OCI-LY7 (cell line): ENCODE measurements at regions not wholly inside any gene's neighbourhood (a gene's known extent, or its start where the extent isn't known, plus 50 kb on each side); places are given as distances from the start of the nearest gene placed in this dataset.

Experiments
- BruUV-seq: library from RNA; stranded (reverse); fragments of 400-500 nt; replicated peaks from 2 replicates; lab custom pipeline; 2021; lab: Mats Ljungman, UMichigan
- CTCF ChIA-PET: fragments of 300-600 bp; sonication (Branson Sonifier 250); formaldehyde crosslinking; loops from one replicate; lab custom pipeline; 2022; ENCODE audit warnings: antibody characterized with exemption; ENCODE audit not compliant: unreplicated experiment; lab: Charles Lee
- POLR2A ChIA-PET: fragments of 300-600 bp; sonication (Branson Sonifier 250); formaldehyde crosslinking; loops from one replicate; lab custom pipeline; 2022; ENCODE audit warnings: antibody characterized with exemption; lab: Charles Lee
- DNase-seq: peaks from one replicate; pipeline ENCODE4 v3.0.0-alpha.2; 2015; ENCODE audit warnings: low spot score
- H2AFZ ChIP-seq: fragments of 200-600 bp; sonication (generic), shearing (Covaris generic); 2 replicates; pipeline ENCODE4 v1.6.1; 2014; ENCODE audit warnings: mild to moderate bottlenecking, antibody characterized with exemption, low read length, moderate library complexity
- H3K27ac ChIP-seq: fragments of 200-600 bp; sonication (generic); 2 replicates; pipeline ENCODE4 v1.5.1; 2014; ENCODE audit warnings: mixed run types, low read depth, mild to moderate bottlenecking, moderate library complexity, low read length, inconsistent platforms; ENCODE audit not compliant: poor library complexity, severe bottlenecking
- H3K36me3 ChIP-seq: fragments of 200-600 bp; sonication (generic); 2 replicates; pipeline ENCODE4 v1.6.1; 2014; ENCODE audit warnings: mild to moderate bottlenecking, antibody characterized with exemption, low read length, moderate library complexity, mixed read lengths; ENCODE audit not compliant: insufficient read depth
- H3K4me1 ChIP-seq: fragments of 200-600 bp; sonication (generic); 2 replicates; pipeline ENCODE4 v1.5.1; 2014; ENCODE audit warnings: mild to moderate bottlenecking, low read length; ENCODE audit not compliant: insufficient read depth, poor library complexity, severe bottlenecking
- H3K4me2 ChIP-seq: fragments of 200-600 bp; sonication (generic); 2 replicates; pipeline ENCODE4 v1.6.1; 2014; ENCODE audit warnings: mild to moderate bottlenecking, low read length
- H3K4me3 ChIP-seq: fragments of 200-600 bp; sonication (generic); 2 replicates; pipeline ENCODE4 v1.5.1; 2014; ENCODE audit warnings: mild to moderate bottlenecking, low read depth, low read length; ENCODE audit not compliant: poor library complexity, severe bottlenecking
- H3K79me2 ChIP-seq: fragments of 200-600 bp; sonication (generic); 2 replicates; pipeline ENCODE4 v1.6.1; 2016; ENCODE audit warnings: low read depth, mild to moderate bottlenecking, low read length, moderate library complexity, mixed read lengths; ENCODE audit not compliant: insufficient read depth
- H3K9me2 ChIP-seq: fragments of 200-600 bp; sonication (generic); 2 replicates; pipeline ENCODE4 v1.6.1; 2016; ENCODE audit warnings: mild to moderate bottlenecking, low read length, mixed read lengths; ENCODE audit not compliant: insufficient read depth
- H3K9me3 ChIP-seq: fragments of 200-600 bp; sonication (generic); 2 replicates; pipeline ENCODE4 v1.6.1; 2014; ENCODE audit warnings: mild to moderate bottlenecking, mixed run types, low read length, mixed read lengths
- H4K20me1 ChIP-seq: fragments of 200-600 bp; sonication (generic); 2 replicates; pipeline ENCODE4 v1.6.1; 2014; ENCODE audit warnings: mild to moderate bottlenecking, antibody characterized with exemption, low read length, moderate library complexity, mixed read lengths; ENCODE audit not compliant: insufficient read depth
- EZH2phosphoT487 ChIP-seq: fragments of 200-600 bp; sonication (generic); IDR thresholded peaks from 2 replicates; pipeline ENCODE4 v1.6.1; 2018; ENCODE audit warnings: low read depth, borderline replicate concordance, mild to moderate bottlenecking, mixed run types, antibody characterized with exemption, low read length, moderate library complexity, mixed read lengths
- intact Hi-C: fragments of 100-400 bp; cut with micrococcal nuclease; formaldehyde crosslinking; loops from one replicate; pipeline ENCODE4 v1.10.0; 2022; ENCODE audit not compliant: unreplicated experiment
- TF ChIP-seq, protein P1 (sequence below): fragments of 200-600 bp; sonication (generic); conservative IDR thresholded peaks from 2 replicates; pipeline ENCODE4 v1.5.1; 2014; ENCODE audit warnings: mild to moderate bottlenecking, antibody characterized with exemption, low read length, moderate library complexity, mixed read lengths

DNA sequence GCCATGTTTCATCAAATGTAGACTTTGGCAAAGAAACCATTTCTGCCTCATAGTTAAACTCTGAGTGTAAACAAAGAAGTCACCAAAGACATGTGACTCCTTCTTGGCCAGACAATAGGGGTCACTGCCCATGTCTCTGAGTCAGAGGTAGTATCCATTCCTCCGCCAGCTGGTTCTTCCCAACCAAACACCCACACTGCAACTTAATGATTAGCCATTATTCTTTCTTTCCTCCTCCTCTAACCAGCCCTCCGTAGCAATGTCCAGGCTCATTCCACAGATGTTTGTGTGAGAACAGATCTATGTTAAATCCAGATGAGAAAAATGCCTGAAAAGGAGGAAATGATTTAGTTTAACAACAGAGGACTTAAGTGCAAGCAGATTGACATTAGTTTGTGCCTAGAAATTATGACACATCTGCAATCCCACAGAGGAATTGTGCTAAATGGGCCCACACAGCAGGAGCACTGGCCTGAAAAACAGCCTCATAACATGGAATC, 127.9 kb upstream of the SH3BP4 start:
- H3K4me1 ChIP-seq, result no peaks in the 10 kb centered on the region
- TF ChIP-seq EZH2phosphoT487, result no peak
- TF ChIP-seq, protein P1, sequence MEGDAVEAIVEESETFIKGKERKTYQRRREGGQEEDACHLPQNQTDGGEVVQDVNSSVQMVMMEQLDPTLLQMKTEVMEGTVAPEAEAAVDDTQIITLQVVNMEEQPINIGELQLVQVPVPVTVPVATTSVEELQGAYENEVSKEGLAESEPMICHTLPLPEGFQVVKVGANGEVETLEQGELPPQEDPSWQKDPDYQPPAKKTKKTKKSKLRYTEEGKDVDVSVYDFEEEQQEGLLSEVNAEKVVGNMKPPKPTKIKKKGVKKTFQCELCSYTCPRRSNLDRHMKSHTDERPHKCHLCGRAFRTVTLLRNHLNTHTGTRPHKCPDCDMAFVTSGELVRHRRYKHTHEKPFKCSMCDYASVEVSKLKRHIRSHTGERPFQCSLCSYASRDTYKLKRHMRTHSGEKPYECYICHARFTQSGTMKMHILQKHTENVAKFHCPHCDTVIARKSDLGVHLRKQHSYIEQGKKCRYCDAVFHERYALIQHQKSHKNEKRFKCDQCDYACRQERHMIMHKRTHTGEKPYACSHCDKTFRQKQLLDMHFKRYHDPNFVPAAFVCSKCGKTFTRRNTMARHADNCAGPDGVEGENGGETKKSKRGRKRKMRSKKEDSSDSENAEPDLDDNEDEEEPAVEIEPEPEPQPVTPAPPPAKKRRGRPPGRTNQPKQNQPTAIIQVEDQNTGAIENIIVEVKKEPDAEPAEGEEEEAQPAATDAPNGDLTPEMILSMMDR, result no peak
- no peak for DNase-seq
- intact Hi-C loops, result no loop called here
- H3K36me3 ChIP-seq, result no peaks in the 10 kb centered on the region
- H2AFZ ChIP-seq, result no peak overlapping the region
- no peak overlapping the region for H3K27ac ChIP-seq
- H3K9me2 ChIP-seq, result no peaks in the 10 kb centered on the region
- no peaks in the 10 kb centered on the region for H3K9me3 ChIP-seq
- H3K4me3 ChIP-seq, result no peak overlapping the region
- no TSS peak for BruUV-seq
- CTCF ChIA-PET, result no interaction called here
- no peaks in the 10 kb centered on the region for H4K20me1 ChIP-seq
- no peaks in the 10 kb centered on the region for H3K79me2 ChIP-seq
- H3K4me2 ChIP-seq, result no peak overlapping the region
- POLR2A ChIA-PET, result no interaction called here

DNA sequence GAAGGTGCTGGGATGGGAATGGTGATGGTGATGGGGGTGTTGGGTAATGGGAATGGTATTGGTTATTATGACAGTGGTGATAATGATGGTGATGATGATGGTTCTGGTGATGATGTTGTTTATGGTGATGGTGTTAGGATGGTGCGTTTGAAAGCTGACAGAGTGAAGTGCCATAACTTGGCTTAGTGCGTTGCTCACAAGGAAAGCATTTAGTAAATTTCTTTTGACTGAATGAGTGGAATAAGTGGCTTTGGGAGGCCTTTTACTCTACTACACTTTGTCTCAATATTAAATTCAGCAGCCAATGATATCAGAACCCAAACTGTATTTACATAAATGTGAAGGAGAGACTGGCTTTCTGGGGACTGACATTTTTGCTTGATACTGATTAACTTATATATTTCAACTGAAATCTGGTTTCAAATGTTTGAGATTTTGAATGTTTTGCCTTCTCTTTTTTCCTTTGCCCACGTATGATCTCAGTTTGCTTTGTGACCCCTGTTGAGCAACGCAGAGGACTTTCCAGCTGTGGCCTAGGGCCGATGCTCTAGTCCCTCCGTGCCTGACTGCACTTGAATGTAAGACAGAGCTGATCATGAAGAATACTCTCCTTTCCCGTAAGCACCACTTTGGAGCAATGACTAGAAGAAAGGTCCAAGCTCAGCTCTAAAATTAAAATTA, 128.5 kb upstream of the SH3BP4 start:
- Histone ChIP-seq H3K4me3 (no peak overlapping the region), H3K36me3 (no peaks in the 10 kb centered on the region), H3K9me2 (no peaks in the 10 kb centered on the region), H3K4me2 (no peak overlapping the region), H3K4me1 (no peaks in the 10 kb centered on the region), H3K79me2 (no peaks in the 10 kb centered on the region), H4K20me1 (no peaks in the 10 kb centered on the region), H2AFZ (no peak overlapping the region), H3K27ac (no peak overlapping the region), H3K9me3 (no peaks in the 10 kb centered on the region)
- no peak for TF ChIP-seq EZH2phosphoT487
- TF ChIP-seq, protein P1, result no peak
- CTCF ChIA-PET, result no interaction called here
- POLR2A ChIA-PET, result no interaction called here
- BruUV-seq, result no TSS peak
- intact Hi-C loops, result no loop called here
- DNase-seq, result no peak

DNA sequence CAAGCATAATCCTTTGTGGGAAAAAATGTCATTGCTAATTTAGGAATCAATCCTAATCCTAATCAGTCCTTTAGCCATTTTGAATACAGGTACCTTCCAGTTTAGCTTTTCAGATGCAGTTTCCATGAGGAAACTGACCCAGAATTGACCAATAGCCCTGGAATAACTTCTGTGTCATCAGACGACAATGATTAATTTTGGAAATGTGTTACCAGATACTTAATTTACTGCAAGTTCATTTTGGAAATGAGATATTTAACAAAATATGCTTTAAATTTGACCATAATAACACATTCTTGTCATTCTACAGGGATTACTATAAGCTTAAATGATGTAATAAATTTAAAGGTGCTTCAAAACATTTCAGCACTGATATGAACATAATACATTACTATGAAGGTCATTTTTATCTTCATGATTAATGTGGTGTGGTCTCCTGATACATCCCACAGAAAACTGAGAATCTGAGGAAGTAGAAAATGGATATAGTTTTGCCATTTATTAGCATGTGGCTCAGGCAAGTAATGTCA, 129.8 kb upstream of the SH3BP4 start:
- Histone ChIP-seq H3K4me1 (no peaks in the 10 kb centered on the region), H2AFZ (no peak overlapping the region), H4K20me1 (no peaks in the 10 kb centered on the region), H3K36me3 (no peaks in the 10 kb centered on the region), H3K4me2 (no peak overlapping the region), H3K4me3 (no peak overlapping the region), H3K27ac (no peak overlapping the region), H3K79me2 (no peaks in the 10 kb centered on the region), H3K9me2 (no peaks in the 10 kb centered on the region), H3K9me3 (no peaks in the 10 kb centered on the region)
- BruUV-seq, result no TSS peak
- intact Hi-C loops, result no loop called here
- TF ChIP-seq EZH2phosphoT487, result no peak
- TF ChIP-seq, protein P1, result no peak
- no peak for DNase-seq
- CTCF ChIA-PET, result no interaction called here
- POLR2A ChIA-PET, result no interaction called here
